SU-DHL-6 (cell line): ENCODE measurements at regions not wholly inside any gene's neighbourhood (a gene's known extent, or its start where the extent isn't known, plus 50 kb on each side); places are given as distances from the start of the nearest gene placed in this dataset.

Experiments
- H2AFZ ChIP-seq: fragments of 200-600 bp; sonication (generic); 2 replicates; pipeline ENCODE4 v1.6.1; 2014; ENCODE audit warnings: low read depth, mild to moderate bottlenecking, moderate library complexity, mixed read lengths, antibody characterized with exemption, low read length; ENCODE audit not compliant: severe bottlenecking
- H3F3A ChIP-seq: fragments of 200-600 bp; shearing (Covaris generic); 2 replicates; pipeline ENCODE4 v1.6.0; 2016; ENCODE audit warnings: antibody characterized with exemption, mild to moderate bottlenecking; ENCODE audit not compliant: insufficient read depth
- H3K27ac ChIP-seq: fragments of 200-600 bp; sonication (generic); 2 replicates; pipeline ENCODE4 v1.5.1; 2016; ENCODE audit warnings: low read depth, mild to moderate bottlenecking, low read length, moderate library complexity, mixed read lengths
- H3K27me3 ChIP-seq: fragments of 200-600 bp; sonication (generic), shearing (Covaris generic); 2 replicates; pipeline ENCODE4 v1.6.0; 2014; ENCODE audit warnings: mild to moderate bottlenecking, low read length
- H3K36me3 ChIP-seq: fragments of 200-600 bp; sonication (generic); 2 replicates; pipeline ENCODE4 v1.6.1; 2014; ENCODE audit warnings: mild to moderate bottlenecking, low read length, mixed read lengths
- H3K4me2 ChIP-seq: fragments of 300-600, 200-600 bp; shearing (Covaris generic), sonication (generic); 2 replicates; pipeline ENCODE4 v1.6.0; 2014; ENCODE audit warnings: low read length, low read depth, mild to moderate bottlenecking; ENCODE audit not compliant: poor library complexity, severe bottlenecking
- H3K4me3 ChIP-seq: fragments of 200-600 bp; sonication (generic); 2 replicates; pipeline ENCODE4 v1.5.1; 2014; ENCODE audit warnings: antibody characterized with exemption, low read length, mild to moderate bottlenecking, mixed read lengths; ENCODE audit not compliant: insufficient read depth, poor library complexity, severe bottlenecking
- H3K79me2 ChIP-seq: fragments of 200-600 bp; sonication (generic); 2 replicates; pipeline ENCODE4 v1.6.1; 2014; ENCODE audit warnings: mild to moderate bottlenecking, low read length, moderate library complexity; ENCODE audit not compliant: insufficient read depth
- H3K9ac ChIP-seq: fragments of 200-600 bp; sonication (generic); 2 replicates; pipeline ENCODE4 v1.7.0; 2014; ENCODE audit warnings: mild to moderate bottlenecking, low read length
- H3K9me2 ChIP-seq: fragments of 200-600 bp; sonication (generic); replicated peaks from 2 replicates; pipeline ENCODE4 v1.6.1; 2014; ENCODE audit warnings: low read length; ENCODE audit not compliant: insufficient read depth
- H3K9me3 ChIP-seq: fragments of 200-600 bp; sonication (generic); 2 replicates; pipeline ENCODE4 v1.6.1; 2014; ENCODE audit warnings: low read length, mixed read lengths; ENCODE audit not compliant: insufficient read depth
- H4K20me1 ChIP-seq: fragments of 200-600 bp; sonication (generic); 2 replicates; pipeline ENCODE4 v1.6.1; 2014; ENCODE audit warnings: low read depth, mild to moderate bottlenecking, antibody characterized with exemption, low read length, moderate library complexity, mixed read lengths
- EZH2phosphoT487 ChIP-seq: fragments of 200-600 bp; sonication (generic), shearing (Covaris generic); conservative IDR thresholded peaks from 2 replicates; pipeline ENCODE4 v1.6.1; 2018; ENCODE audit warnings: mild to moderate bottlenecking, antibody characterized with exemption, low read length, moderate library complexity, mixed read lengths
- TF ChIP-seq, protein P1 (sequence below): fragments of 200-600 bp; sonication (generic); IDR thresholded peaks from one replicate; pipeline ENCODE4 v1.5.1; 2017; ENCODE audit warnings: antibody characterized with exemption, mild to moderate bottlenecking, low read length, moderate library complexity; ENCODE audit not compliant: insufficient read depth, poor library complexity, severe bottlenecking

DNA sequence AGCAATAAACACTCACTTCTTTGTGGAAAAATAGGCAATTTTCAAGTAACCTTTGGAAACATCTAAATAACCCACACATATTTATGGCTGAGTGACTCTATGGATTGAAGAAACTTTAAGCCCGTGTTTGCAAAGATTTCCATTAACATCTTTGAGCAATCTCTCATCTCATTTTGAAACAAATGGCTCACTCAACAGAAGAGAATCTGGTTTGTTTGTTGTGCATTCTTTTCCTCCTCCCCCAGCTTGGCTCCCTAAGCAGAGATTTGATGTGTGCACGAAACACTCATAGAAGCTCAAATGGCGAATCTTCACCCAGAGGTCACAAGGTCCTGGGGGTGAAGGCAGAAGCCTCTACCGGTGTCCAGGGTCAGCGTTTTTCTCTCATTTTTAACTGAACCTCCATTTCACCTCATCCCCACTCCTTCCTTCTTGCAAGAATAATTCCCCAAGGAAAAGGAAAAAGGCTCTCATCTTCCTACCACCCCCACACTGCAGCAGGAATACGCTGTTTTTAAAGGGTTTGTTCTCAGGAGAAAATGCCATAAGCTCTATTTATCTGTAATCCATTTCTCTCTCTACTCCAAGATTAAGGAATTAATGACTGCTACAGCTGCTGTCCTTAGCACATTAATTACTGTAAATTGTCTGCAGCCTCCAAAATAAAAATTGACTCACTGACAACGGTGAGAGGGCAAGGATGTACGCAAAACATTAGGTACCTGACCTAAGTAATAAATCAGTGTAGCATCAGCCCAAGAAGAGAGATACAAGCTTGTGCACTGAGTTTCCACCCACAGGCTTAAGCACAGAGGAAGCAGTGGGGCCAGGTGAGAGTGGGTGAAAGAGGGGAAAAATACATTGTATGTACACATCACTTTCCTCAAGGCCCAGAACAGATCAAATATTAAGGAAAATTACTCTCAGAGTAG is 307.6 kb upstream of the NOCT start:
- Histone ChIP-seq H4K20me1 (no peaks in the 10 kb centered on the region), H3K9ac (no peak overlapping the region), H3K27me3 (no peaks in the 10 kb centered on the region), H3K36me3 (no peaks in the 10 kb centered on the region), H3K4me2 (no peak overlapping the region), H3K9me3 (no peaks in the 10 kb centered on the region), H2AFZ (no peak overlapping the region), H3F3A (no peaks in the 10 kb centered on the region), H3K79me2 (no peaks in the 10 kb centered on the region), H3K9me2 (no peaks in the 10 kb centered on the region), H3K4me3 (no peak overlapping the region), H3K27ac (no peak overlapping the region)
- no peak for TF ChIP-seq EZH2phosphoT487
- TF ChIP-seq, protein P1, sequence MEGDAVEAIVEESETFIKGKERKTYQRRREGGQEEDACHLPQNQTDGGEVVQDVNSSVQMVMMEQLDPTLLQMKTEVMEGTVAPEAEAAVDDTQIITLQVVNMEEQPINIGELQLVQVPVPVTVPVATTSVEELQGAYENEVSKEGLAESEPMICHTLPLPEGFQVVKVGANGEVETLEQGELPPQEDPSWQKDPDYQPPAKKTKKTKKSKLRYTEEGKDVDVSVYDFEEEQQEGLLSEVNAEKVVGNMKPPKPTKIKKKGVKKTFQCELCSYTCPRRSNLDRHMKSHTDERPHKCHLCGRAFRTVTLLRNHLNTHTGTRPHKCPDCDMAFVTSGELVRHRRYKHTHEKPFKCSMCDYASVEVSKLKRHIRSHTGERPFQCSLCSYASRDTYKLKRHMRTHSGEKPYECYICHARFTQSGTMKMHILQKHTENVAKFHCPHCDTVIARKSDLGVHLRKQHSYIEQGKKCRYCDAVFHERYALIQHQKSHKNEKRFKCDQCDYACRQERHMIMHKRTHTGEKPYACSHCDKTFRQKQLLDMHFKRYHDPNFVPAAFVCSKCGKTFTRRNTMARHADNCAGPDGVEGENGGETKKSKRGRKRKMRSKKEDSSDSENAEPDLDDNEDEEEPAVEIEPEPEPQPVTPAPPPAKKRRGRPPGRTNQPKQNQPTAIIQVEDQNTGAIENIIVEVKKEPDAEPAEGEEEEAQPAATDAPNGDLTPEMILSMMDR: no peak

DNA sequence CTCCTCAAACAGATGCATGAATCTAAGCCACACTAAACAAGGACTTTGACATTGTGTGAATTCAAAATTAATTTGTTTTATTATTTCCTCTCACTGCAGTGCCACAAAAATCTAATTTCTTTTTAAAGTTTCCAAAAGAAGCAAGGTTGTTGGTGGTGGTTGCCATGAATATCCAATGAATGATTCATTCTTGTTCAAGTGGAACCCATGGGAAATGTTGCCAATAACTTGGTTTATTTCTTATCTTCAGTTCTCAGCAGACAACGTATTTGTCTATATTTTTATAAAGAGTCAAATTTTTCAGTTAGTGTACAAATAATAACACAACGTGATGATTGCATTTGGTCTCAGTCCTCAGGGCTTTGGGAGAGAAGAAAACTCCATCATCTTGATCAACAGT is 309.4 kb upstream of the NOCT start:
- Histone ChIP-seq H3K9ac (no peak overlapping the region), H4K20me1 (no peaks in the 10 kb centered on the region), H3K4me2 (no peak overlapping the region), H3K27ac (no peak overlapping the region), H3K79me2 (no peaks in the 10 kb centered on the region), H3K36me3 (no peaks in the 10 kb centered on the region), H3K9me2 (no peaks in the 10 kb centered on the region), H3K4me3 (no peak overlapping the region), H3K27me3 (no peaks in the 10 kb centered on the region), H3F3A (no peaks in the 10 kb centered on the region), H3K9me3 (no peaks in the 10 kb centered on the region), H2AFZ (no peak overlapping the region)
- no peak for TF ChIP-seq EZH2phosphoT487
- TF ChIP-seq, protein P1: no peak

DNA sequence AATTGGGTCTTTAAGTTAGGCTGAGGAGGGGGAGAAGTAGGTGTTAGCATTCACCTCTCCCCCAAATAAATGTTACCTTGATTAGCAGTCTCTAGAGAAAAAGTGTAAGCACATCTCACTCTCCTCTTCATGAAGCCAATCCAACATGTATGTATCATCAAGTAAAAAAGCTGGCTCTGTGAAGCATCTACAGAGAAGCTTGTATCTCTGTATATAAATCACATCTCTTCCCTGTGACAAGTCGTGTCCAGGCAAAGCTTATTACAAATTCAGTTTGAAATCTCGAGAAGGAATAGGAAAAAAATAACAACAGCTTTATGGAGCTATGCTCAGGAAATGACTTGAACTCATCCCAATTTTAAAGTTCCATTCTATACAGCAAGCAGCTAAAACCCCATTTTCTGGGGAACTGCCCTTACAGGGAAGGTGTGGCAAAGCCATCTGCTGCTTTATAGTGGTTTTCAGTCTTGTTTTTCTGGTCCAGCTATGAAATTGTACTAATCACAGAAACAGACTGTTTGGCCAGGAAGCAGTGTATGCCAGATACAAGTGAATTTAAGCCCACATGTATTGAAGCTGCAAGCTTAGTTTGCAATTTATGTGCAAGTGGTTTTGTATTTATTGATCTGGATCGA is 313.3 kb upstream of the NOCT start:
- Histone ChIP-seq H3K36me3 (no peaks in the 10 kb centered on the region), H3K9ac (no peak overlapping the region), H3K79me2 (no peaks in the 10 kb centered on the region), H3K27me3 (no peaks in the 10 kb centered on the region), H2AFZ (no peak overlapping the region), H3F3A (no peaks in the 10 kb centered on the region), H3K9me3 (no peaks in the 10 kb centered on the region), H3K27ac (no peak overlapping the region), H3K4me2 (no peak overlapping the region), H3K4me3 (no peak overlapping the region), H4K20me1 (no peaks in the 10 kb centered on the region), H3K9me2 (no peaks in the 10 kb centered on the region)
- TF ChIP-seq EZH2phosphoT487: no peak
- TF ChIP-seq, protein P1: no peak
